ENCODE measurements at regions not wholly inside any gene's neighbourhood (a gene's known extent, or its start where the extent isn't known, plus 50 kb on each side); places are given as distances from the start of the nearest gene placed in this dataset.

DNA sequence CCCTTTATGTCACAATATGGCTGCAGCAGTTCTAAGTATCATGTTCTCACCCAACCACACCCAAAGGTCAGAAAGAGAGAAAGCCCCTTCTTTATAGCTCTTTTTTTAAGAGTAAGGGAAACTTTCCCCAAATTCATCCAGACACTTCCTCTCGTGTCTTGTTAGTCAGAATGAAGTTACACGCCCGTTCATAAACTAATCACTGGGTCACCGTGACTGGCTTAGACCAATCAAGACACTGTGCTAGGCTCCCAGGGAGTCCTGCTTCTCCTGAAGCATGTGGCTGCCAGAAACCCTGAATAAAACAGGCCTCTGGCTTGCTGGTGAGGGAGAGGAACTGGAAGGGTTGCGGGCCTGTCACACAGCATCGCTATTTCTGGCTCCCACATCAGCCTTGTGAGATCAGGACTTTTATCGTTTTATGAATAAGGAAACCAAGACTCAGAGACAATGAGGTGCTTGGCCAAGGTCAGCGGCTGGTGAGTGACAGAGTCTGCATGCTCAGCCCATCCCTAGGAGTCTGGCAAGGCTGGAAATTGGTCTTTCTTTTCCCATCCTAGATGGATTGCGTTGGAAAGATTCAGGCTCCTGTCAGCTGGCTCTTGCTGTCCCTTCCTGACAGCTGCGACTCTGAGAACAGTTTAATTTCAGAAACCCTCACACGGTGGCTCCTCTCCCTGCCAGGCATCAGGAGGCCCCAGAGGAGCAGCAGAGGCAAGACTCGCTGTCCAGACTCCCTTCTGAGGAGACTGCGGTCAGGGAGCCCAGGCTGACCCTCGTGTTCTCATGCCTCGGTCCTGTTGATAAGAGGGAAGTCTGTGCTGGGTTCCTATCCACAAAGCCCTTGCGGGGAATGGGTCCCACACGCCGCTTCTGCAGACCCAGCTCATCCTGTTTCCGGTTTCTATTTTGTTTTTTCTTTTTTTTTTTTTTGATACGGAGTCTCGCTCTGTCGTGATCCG is 104.5 kb upstream of the TAF1B start:
- peak overlapping the region in 1 of 2 donors; percentile 43 for H3K4me3 ChIP-seq
- H3K36me3 ChIP-seq, result no peaks in the 10 kb centered on the region
- H3K4me1 ChIP-seq, result peaks cover 0 to 10% (median 0%) of the 10 kb centered on the region in 3 donors
- TF ChIP-seq CTCF (IDR thresholded peaks at IDR 0.05) (no peak), POLR2A (IDR thresholded peaks at IDR 0.05) (no peak), EP300 (IDR thresholded peaks at IDR 0.05) (no peak), POLR2AphosphoS5 (IDR thresholded peaks at IDR 0.05) (no peak)
- H3K9me3 ChIP-seq, result peaks cover 0 to 14% (median 0%) of the 10 kb centered on the region in 3 donors
- peak overlapping the region in 3 of 4 donors; percentile 46 to 65 (median 61) for H3K27ac ChIP-seq
- peak; percentile 29 for ATAC-seq
- 44% methylated on average over 13 of the region's 23 CpGs for WGBS, 2 donors (ENCODE audit: low coverage in 1 of 2)
- no peaks in the 10 kb centered on the region for H3K27me3 ChIP-seq

DNA sequence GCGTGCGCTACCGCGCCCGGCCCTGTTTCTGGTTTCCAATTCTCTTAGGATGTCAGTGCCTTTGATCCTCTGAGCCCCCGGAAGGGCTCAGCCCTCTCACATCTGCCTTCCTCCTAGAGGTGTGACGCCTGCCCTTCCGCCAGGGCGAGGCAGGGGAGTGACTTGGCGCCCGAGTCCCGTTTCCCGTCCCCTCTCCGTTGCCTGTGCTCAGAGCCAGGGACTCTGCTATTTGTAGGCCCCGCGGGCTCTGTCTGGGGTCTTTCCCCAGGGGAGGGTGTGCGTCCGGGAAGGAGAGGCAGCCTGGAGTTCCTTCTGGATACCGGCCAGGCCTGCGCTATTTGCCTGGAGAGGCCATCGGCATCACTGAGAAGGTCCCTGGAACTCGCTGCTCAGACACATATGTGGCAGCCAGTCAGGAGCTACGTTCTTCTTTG is 103.7 kb upstream of the TAF1B start:
- Histone ChIP-seq H3K4me3 (peak overlapping the region in 1 of 2 donors; percentile 43), H3K36me3 (no peaks in the 10 kb centered on the region), H3K27me3 (no peaks in the 10 kb centered on the region), H3K9me3 (peaks cover 0 to 8% (median 0%) of the 10 kb centered on the region in 3 donors), H3K27ac (peak overlapping the region in 3 of 4 donors; percentile 24 to 65 (median 61)), H3K4me1 (peaks cover 0 to 10% (median 0%) of the 10 kb centered on the region in 3 donors)
- peak; percentile 79 for ATAC-seq
- WGBS, 2 donors (ENCODE audit: low coverage in 1 of 2), result 29 to 60% methylated on average over 1 to 7 of the region's 23 CpGs
- TF ChIP-seq CTCF (IDR thresholded peaks at IDR 0.05), result no peak
- no peak for TF ChIP-seq EP300 (IDR thresholded peaks at IDR 0.05)
- TF ChIP-seq POLR2A (IDR thresholded peaks at IDR 0.05), result no peak
- peak; percentile 15 for TF ChIP-seq POLR2AphosphoS5 (IDR thresholded peaks at IDR 0.05)

DNA sequence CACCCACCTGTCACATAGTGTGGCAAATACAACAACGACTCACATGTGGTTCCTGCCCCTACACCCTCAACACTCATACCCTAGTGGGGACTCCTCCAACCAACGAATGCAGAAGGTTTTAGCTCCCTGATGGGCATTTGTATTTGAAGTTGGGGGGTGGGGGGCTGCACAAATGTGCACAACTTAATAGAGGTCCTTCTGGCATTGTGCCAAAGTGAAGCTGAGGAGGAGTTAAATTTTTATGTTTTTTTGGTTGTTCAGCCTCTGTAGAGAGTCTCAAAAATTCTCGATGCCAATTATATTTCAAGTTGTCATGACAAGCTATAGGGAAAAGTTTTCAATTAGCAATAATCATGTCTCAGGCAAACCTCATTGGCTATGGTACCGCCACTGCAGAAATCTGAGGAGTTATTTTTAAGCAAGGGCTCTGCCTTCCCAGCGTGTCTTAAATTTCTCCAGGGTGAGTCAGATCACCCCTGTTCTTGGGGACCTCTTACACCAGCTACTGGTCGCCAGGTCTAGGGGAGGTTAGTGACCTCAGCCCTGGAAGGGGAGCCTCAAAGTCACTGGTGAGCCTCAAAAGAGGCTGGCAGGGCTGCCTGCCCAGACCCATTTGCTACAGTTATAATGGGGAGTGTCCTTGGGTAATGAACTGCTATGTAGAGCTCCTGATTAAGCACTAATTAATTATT is 102.7 kb upstream of the TAF1B start:
- no peak for ATAC-seq
- no peak overlapping the region for H3K4me3 ChIP-seq
- H3K27ac ChIP-seq, result no peak overlapping the region
- WGBS, 2 donors (ENCODE audit: low coverage in 1 of 2), result 72 to 85% methylated on average over 3 to 4 of the region's 6 CpGs
- no peaks in the 10 kb centered on the region for H3K27me3 ChIP-seq
- no peak for TF ChIP-seq EP300 (IDR thresholded peaks at IDR 0.05)
- TF ChIP-seq CTCF (IDR thresholded peaks at IDR 0.05), result no peak
- no peak for TF ChIP-seq POLR2AphosphoS5 (IDR thresholded peaks at IDR 0.05)
- TF ChIP-seq POLR2A (IDR thresholded peaks at IDR 0.05), result no peak
- no peaks in the 10 kb centered on the region for H3K9me3 ChIP-seq
- H3K36me3 ChIP-seq, result no peaks in the 10 kb centered on the region
- peaks cover 0 to 10% (median 0%) of the 10 kb centered on the region in 3 donors for H3K4me1 ChIP-seq

DNA sequence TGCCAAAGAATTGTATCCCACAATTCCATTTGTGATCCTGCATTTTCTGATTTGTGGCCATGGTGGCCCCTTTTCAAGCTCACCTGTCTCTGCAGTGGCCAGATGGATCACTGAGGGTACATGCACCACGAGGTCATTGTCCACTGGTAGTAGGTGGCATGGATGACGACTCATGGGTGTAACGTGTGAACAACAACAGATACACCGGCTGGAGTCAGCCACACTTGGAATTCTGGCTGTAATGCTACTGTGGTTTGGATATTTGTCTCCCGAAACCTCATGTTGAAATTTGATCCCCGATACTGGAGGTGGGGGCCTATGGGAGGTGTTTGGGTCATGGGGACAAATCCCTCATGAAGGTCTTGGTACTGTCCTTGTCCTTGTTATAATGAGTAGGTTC is 102.2 kb upstream of the TAF1B start:
- no peak for ATAC-seq
- H3K27me3 ChIP-seq, result no peaks in the 10 kb centered on the region
- no peak overlapping the region for H3K27ac ChIP-seq
- no peak for TF ChIP-seq POLR2AphosphoS5 (IDR thresholded peaks at IDR 0.05)
- no peak for TF ChIP-seq CTCF (IDR thresholded peaks at IDR 0.05)
- TF ChIP-seq POLR2A (IDR thresholded peaks at IDR 0.05), result no peak
- no peak for TF ChIP-seq EP300 (IDR thresholded peaks at IDR 0.05)
- H3K4me3 ChIP-seq, result no peak overlapping the region
- 100% methylated on average over 1 of the region's 6 CpGs; no CpG with 5 or more reads in 1 of the 2 donors for WGBS, 2 donors (ENCODE audit: low coverage in 1 of 2)
- peaks cover 0 to 10% (median 0%) of the 10 kb centered on the region in 3 donors for H3K4me1 ChIP-seq
- no peaks in the 10 kb centered on the region for H3K36me3 ChIP-seq
- no peaks in the 10 kb centered on the region for H3K9me3 ChIP-seq

Data from gastroesophageal sphincter (tissue), 4 donors.